ENCODE measurements at regions not wholly inside any gene's neighbourhood (a gene's known extent, or its start where the extent isn't known, plus 50 kb on each side); places are given as distances from the start of the nearest gene placed in this dataset.

- TF ChIP-seq CTCF (IDR thresholded peaks at IDR 0.05 in 2 of 3, conservative IDR thresholded peaks at IDR 0.05 in 1 of 3; ENCODE audit: control insufficient read depth in 2 of 3, extremely low read depth in 1 of 3, insufficient read depth in 1 of 3, low read depth in 3 of 3, low read length in 3 of 3) (no peak), MAX (IDR thresholded peaks at IDR 0.05; ENCODE audit: low read depth, low read length) (no peak), LARP7 (IDR thresholded peaks at IDR 0.05) (no peak), RAD21 (IDR thresholded peaks at IDR 0.05; ENCODE audit: insufficient read depth, low read depth, low read length) (no peak), POLR2AphosphoS5 (IDR thresholded peaks at IDR 0.05; ENCODE audit: low read length) (no peak), BCL11A (IDR thresholded peaks at IDR 0.05; ENCODE audit: low read depth, low read length) (no peak), MLLT1 (IDR thresholded peaks at IDR 0.05) (no peak), STAT3 (IDR thresholded peaks at IDR 0.05; ENCODE audit: low read depth, low read length) (no peak), RFX5 (IDR thresholded peaks at IDR 0.05; ENCODE audit: low read depth, low read length) (no peak), DPF2 (IDR thresholded peaks at IDR 0.05) (no peak), ZNF592 (IDR thresholded peaks at IDR 0.05) (no peak)
Observed at GRCh38 chr16:64172226-64172625, 949.6 kb downstream of the CDH11 start.
